RWPE1 (cell line): ENCODE measurements at regions not wholly inside any gene's neighbourhood (a gene's known extent, or its start where the extent isn't known, plus 50 kb on each side); places are given as distances from the start of the nearest gene placed in this dataset.

ENCODE experiments used
- CTCF ChIA-PET: fragments of 350-600 bp; sonication (Branson Sonifier 250); formaldehyde crosslinking; extraction: SDS; loops from one replicate; lab custom pipeline; 2021; lab: Yijun Ruan, JAX
- POLR2A ChIA-PET: fragments of 400-600 bp; formaldehyde crosslinking; extraction: SDS; loops from one replicate; lab custom pipeline; 2020; ENCODE audit warnings: antibody characterized with exemption; ENCODE audit not compliant: low non-redundant PET; lab: Yijun Ruan, JAX
- DNase-seq: peaks from one replicate; pipeline ENCODE4 v3.0.0; 2012; ENCODE audit warnings: low spot score
- H3K27ac ChIP-seq: fragments of 450-650 bp; 2 replicates; pipeline ENCODE4 v1.5.1; 2017
- TF ChIP-seq, protein P1 (sequence below): fragments of 450-650 bp; conservative IDR thresholded peaks from 2 replicates; pipeline ENCODE4 v1.5.1; 2017; ENCODE audit warnings: low read depth, mild to moderate bottlenecking

DNA sequence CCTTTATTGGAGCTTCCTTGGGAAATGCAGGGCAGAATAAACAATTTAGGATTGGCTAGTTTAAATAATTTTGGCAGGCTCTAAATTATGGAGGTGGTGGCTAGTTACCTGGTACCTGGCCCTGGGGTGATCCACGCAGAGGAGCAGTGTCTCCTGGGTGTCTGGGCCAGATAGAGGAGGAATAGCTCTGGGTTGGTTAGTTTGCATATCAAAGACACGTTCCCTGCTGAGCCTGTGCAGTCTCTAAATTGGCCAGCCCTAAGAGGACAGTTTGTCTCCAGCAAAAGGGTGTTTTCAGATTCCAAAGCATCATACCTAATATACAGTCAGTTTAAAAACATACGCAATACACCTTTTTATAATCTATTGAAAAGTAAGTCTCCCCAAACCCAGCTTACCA is 333.3 kb upstream of the TPM1 start:
- no peak overlapping the region for H3K27ac ChIP-seq
- POLR2A ChIA-PET, result no interaction called here
- no peak for DNase-seq
- TF ChIP-seq, protein P1, sequence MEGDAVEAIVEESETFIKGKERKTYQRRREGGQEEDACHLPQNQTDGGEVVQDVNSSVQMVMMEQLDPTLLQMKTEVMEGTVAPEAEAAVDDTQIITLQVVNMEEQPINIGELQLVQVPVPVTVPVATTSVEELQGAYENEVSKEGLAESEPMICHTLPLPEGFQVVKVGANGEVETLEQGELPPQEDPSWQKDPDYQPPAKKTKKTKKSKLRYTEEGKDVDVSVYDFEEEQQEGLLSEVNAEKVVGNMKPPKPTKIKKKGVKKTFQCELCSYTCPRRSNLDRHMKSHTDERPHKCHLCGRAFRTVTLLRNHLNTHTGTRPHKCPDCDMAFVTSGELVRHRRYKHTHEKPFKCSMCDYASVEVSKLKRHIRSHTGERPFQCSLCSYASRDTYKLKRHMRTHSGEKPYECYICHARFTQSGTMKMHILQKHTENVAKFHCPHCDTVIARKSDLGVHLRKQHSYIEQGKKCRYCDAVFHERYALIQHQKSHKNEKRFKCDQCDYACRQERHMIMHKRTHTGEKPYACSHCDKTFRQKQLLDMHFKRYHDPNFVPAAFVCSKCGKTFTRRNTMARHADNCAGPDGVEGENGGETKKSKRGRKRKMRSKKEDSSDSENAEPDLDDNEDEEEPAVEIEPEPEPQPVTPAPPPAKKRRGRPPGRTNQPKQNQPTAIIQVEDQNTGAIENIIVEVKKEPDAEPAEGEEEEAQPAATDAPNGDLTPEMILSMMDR, result no peak
- CTCF ChIA-PET, result no interaction called here

DNA sequence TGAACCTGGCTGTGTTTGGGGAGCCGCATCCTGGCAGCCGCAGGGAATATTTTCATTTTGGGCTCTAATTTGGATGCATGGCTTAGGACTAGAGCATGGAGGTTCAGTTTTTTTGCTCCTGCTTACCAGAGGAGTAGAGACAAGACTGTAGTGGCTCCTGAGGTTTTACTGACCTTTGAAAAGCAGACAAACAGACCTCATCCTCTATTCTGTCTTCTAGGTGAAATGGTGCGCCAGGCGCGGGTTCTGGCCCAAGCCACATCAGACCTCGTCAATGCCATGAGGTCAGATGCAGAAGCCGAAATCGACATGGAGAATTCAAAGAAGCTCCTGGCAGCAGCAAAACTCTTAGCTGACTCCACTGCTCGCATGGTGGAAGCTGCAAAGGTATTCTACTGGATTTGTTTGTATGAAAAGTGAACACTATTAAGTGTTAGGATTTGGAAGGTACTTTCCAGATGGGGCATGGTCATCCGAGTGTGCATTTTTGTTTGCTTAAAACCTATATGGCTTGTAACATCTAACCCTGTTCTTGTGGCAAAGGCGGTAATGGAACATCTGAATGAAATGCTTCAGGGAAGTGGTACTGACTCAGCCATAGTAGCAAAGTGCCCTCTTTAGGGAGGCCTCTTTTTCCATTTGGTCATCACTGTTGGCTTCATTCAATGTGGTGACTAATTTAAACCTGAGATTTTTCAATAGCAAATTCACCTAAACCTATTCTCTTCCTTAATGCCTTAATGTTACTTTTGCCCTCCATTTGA is 330.7 kb upstream of the TPM1 start:
- no peak for DNase-seq
- POLR2A ChIA-PET, result no interaction called here
- CTCF ChIA-PET, result no interaction called here
- TF ChIP-seq, protein P1, result no peak
- H3K27ac ChIP-seq, result no peak overlapping the region

DNA sequence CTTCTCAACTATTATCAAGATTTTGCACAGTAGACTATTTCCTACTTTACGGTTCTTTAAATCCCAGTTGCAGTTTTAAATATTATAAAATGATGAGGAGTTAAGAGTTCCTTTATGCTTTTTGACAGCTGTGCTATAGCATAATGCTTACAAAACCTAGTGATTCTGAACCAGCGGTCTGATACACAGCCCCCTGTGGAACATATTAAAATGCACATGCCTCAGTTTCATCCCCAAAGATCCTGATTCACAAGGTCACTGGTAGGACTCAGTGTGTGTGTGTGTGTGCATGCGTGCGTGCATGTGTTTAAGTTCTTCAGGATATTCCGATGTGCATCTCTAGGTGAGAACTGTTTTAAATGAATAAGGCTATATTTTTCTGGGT is 330.1 kb upstream of the TPM1 start:
- no peak for DNase-seq
- no peak overlapping the region for H3K27ac ChIP-seq
- ChIA-PET CTCF (no interaction called here), POLR2A (no interaction called here)
- TF ChIP-seq, protein P1, result no peak

DNA sequence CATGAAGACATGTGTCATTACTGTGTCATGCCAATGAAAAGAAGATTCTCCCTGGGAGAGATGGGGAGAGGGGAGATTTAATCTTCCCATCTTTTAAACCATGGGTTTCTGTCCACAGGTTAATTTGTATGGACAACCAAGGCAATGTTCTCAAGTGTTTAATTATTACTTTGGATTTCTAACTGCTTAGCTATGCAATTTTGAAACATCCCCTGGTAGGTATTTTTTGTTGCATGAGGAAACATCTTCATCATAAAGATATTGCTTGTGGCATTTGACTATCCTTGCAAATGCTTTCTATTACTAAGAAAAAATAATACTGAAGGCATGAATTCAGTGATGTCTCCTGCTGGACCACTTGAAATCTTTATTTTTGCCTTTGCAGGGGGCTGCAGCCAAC is 326.6 kb upstream of the TPM1 start:
- DNase-seq, result no peak
- TF ChIP-seq, protein P1, result no peak
- ChIA-PET POLR2A (no interaction called here), CTCF (interaction anchor here (1.4 kb wide), 1 partner anchor 26 kb away, joined by 5 read pairs; no protein-coding TSS in a partner anchor)
- H3K27ac ChIP-seq, result no peak overlapping the region

DNA sequence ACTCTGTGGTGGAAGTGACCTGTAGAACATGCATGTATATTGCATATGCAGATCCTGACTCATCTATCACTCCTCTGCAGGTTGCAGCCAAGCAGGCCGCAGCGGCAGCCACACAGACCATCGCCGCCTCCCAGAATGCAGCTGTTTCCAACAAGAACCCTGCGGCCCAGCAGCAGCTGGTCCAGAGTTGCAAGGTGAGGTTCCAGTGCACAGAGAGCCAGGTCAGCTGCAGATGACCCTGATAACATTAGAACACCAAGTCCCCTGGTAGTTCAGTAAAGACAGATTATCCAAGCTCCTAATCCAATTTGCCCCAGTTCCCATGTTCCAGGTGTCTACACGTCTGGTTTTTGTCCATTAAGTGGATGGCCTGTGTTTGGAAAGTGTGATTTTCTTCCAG is 325.1 kb upstream of the TPM1 start:
- no peak overlapping the region for H3K27ac ChIP-seq
- no peak for DNase-seq
- TF ChIP-seq, protein P1, result no peak
- ChIA-PET POLR2A (no interaction called here), CTCF (no interaction called here)

DNA sequence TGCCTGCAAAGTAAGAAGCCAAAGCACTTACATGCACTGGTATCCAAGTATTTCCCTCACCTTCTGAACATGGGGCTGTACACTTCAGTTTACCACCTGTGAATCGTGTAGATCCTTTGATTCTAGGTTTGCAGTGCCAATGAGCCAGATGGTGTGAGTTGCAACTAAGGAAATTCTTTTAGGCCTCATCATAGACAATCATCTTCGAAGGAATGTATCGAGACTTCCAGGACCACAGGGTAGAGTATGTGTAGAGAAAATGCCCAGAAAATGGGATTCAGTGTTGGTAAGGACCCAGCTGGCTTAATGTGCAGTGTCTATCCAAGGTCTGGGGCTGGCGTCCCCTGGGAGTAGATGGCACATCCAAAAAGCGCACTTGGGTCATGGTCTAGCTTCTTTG is 323.2 kb upstream of the TPM1 start:
- TF ChIP-seq, protein P1, result no peak
- no peak for DNase-seq
- ChIA-PET CTCF (no interaction called here), POLR2A (no interaction called here)
- H3K27ac ChIP-seq, result no peak overlapping the region
